ENCODE measurements at regions not wholly inside any gene's neighbourhood (a gene's known extent, or its start where the extent isn't known, plus 50 kb on each side); places are given as distances from the start of the nearest gene placed in this dataset.
"Not testable (repeated sequence)": the region's sequence is repeated elsewhere in the genome, so short reads cannot be mapped to it uniquely, and the experiment has no call there.

DNA sequence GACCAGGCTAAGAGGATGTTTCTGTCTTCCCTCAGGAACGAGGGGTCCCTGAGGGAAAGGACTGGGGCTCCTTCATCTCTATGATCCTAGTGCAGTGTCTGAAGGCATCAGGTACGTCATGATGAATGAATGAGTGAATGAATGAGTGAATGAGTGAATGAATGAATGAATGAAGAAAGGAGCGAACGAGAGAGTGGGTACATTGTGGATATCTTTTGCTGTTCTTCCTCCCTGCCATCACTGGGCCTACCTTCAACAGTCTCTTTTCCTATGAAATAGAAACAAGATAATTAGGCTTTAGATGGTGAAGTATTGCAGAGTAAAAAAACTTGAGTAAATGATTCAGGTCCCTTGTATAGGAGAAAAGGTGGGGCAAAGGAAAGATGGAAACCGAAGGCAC lies 111.3 kb upstream of the CRHR1 start:
- 80 to 85% (median 82%) methylated on average over 5 of the region's 5 CpGs for WGBS, 3 donors
- DNase-seq (no peak), ATAC-seq (no peak)
- H3K36me3 ChIP-seq (ENCODE audit: insufficient read depth in 1 of 2, low read depth in 1 of 2): no peaks in the 10 kb centered on the region
- peaks cover 0 to 14% (median 5%) of the 10 kb centered on the region in 3 donors for H3K27me3 ChIP-seq (ENCODE audit: insufficient read depth in 3 of 3, low read length in 2 of 3)
- TF ChIP-seq CTCF (IDR thresholded peaks at IDR 0.05): no peak
- H3K4me3 ChIP-seq: no peak overlapping the region
- no peak overlapping the region for H3K27ac ChIP-seq
- intact Hi-C loops (cut with DNase I): no loop called here
- H3K9me3 ChIP-seq: no peaks in the 10 kb centered on the region
- no peaks in the 10 kb centered on the region for H3K4me1 ChIP-seq

DNA sequence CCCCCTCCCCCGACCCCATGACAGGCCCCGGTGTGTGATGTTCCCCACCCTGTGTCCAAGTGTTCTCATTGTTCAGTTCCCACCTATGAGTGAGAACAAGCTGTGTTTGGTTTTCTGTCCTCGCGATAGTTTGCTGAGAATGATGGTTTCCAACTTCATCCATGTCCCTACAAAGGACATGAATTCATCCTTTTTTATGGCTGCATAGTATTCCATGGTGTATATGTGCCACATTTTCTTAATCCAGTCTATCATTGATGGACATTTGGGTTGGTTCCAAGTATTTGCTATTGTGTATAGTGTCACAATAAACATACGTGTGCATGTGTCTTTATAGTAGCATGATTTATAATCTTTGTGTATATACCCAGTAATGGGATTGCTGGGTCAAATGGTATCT lies 110.4 kb upstream of the CRHR1 start:
- H3K4me3 ChIP-seq; ATAC-seq; H3K4me1 ChIP-seq; H3K9me3 ChIP-seq; DNase-seq; H3K36me3 ChIP-seq (ENCODE audit: insufficient read depth in 1 of 2, low read depth in 1 of 2); H3K27ac ChIP-seq; intact Hi-C loops (cut with DNase I): not testable (repeated sequence)
- peaks cover 0 to 16% (median 5%) of the 10 kb centered on the region in 3 donors for H3K27me3 ChIP-seq (ENCODE audit: insufficient read depth in 3 of 3, low read length in 2 of 3)
- WGBS, 3 donors: 90 to 93% (median 91%) methylated on average over 5 of the region's 5 CpGs

- H3K36me3 ChIP-seq (ENCODE audit: insufficient read depth in 1 of 2, low read depth in 1 of 2): no peaks in the 10 kb centered on the region
- WGBS, 3 donors: 65 to 76% (median 69%) methylated on average over 7 of the region's 7 CpGs
- H3K4me3 ChIP-seq: no peak overlapping the region
- no peak overlapping the region for H3K27ac ChIP-seq
- H3K9me3 ChIP-seq: no peaks in the 10 kb centered on the region
- ATAC-seq (no peak), DNase-seq (no peak)
- intact Hi-C loops (cut with DNase I): no loop called here
- H3K4me1 ChIP-seq: no peaks in the 10 kb centered on the region
- H3K27me3 ChIP-seq (ENCODE audit: insufficient read depth in 3 of 3, low read length in 2 of 3): peaks cover 0 to 16% (median 1%) of the 10 kb centered on the region in 3 donors
- no peak for TF ChIP-seq CTCF (IDR thresholded peaks at IDR 0.05)
Observed at GRCh38 chr17:45675012-45675411, 109.1 kb upstream of the CRHR1 start.

DNA sequence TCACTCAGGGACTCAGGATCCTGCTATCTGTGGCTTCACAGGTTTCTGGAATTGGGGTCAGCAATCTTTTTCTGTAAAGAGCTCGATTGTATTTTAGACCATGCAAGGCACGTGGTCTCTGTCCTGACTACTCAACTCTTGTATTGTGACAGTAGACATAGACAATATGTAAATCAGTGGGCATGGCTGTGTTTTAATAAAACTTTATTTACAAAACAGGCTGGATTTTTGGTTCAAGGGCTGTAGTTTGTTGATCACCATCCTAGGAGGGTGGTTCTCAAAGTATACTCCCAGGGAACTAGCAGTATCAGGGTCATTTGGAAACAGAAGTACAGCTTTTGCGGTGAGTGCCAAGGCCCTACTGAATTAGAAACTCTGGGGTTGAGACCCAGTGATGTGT lies 108.2 kb upstream of the CRHR1 start:
- DNase-seq: no peak
- 79 to 84% (median 81%) methylated on average over 3 of the region's 3 CpGs for WGBS, 3 donors

GRCh38 chr17:45676695-45677094 lies 107.4 kb upstream of the CRHR1 start:
- DNase-seq (no peak), ATAC-seq (no peak)
- H3K27ac ChIP-seq: no peak overlapping the region
- no peak for TF ChIP-seq CTCF (IDR thresholded peaks at IDR 0.05)
- H3K4me1 ChIP-seq: no peaks in the 10 kb centered on the region
- WGBS, 3 donors: 76 to 85% (median 83%) methylated on average over 6 of the region's 6 CpGs
- intact Hi-C loops (cut with DNase I): no loop called here
- H3K9me3 ChIP-seq: no peaks in the 10 kb centered on the region
- H3K36me3 ChIP-seq (ENCODE audit: insufficient read depth in 1 of 2, low read depth in 1 of 2): no peaks in the 10 kb centered on the region
- H3K27me3 ChIP-seq (ENCODE audit: insufficient read depth in 3 of 3, low read length in 2 of 3): peaks cover 0 to 21% (median 1%) of the 10 kb centered on the region in 3 donors
- H3K4me3 ChIP-seq: no peak overlapping the region

More for the DNA sequence above, 108.2 kb upstream of the CRHR1 start:
- Histone ChIP-seq H3K4me3 (no peak overlapping the region), H3K27me3 (ENCODE audit: insufficient read depth in 3 of 3, low read length in 2 of 3) (peaks cover 0 to 17% (median 1%) of the 10 kb centered on the region in 3 donors), H3K9me3 (no peaks in the 10 kb centered on the region), H3K36me3 (ENCODE audit: insufficient read depth in 1 of 2, low read depth in 1 of 2) (no peaks in the 10 kb centered on the region), H3K27ac (no peak overlapping the region), H3K4me1 (no peaks in the 10 kb centered on the region)
- ATAC-seq: no peak
- intact Hi-C loops (cut with DNase I): no loop called here
- TF ChIP-seq CTCF (IDR thresholded peaks at IDR 0.05): no peak

All from psoas muscle (tissue), 7 donors.